ENCODE measurements at regions not wholly inside any gene's neighbourhood (a gene's known extent, or its start where the extent isn't known, plus 50 kb on each side); places are given as distances from the start of the nearest gene placed in this dataset.

DNA sequence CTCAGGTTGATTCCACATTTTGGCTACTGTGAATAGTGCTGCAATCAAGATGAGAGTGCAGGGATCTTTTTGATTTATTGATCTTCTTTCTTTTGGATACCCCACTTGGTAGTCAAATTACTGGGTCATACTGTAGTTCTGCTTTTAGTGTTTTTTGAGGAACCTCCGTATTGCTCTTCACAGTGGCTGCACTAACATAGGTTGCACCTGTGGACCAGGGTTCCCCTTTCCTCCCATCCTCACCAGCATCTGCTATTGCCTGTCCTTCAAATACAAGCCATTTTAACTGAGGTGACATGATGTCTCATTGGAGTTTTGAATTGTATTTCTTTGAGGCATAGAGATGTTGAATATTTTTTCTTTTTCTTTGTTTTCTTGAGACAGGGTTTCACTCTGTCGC is 152.5 kb upstream of the TMEM132C start:
- DNase-seq (ENCODE audit: low read depth, low spot score): no peak
- no peak overlapping the region for H3K4me3 ChIP-seq (ENCODE audit: low read depth, low read length)
- TF ChIP-seq, protein P1, sequence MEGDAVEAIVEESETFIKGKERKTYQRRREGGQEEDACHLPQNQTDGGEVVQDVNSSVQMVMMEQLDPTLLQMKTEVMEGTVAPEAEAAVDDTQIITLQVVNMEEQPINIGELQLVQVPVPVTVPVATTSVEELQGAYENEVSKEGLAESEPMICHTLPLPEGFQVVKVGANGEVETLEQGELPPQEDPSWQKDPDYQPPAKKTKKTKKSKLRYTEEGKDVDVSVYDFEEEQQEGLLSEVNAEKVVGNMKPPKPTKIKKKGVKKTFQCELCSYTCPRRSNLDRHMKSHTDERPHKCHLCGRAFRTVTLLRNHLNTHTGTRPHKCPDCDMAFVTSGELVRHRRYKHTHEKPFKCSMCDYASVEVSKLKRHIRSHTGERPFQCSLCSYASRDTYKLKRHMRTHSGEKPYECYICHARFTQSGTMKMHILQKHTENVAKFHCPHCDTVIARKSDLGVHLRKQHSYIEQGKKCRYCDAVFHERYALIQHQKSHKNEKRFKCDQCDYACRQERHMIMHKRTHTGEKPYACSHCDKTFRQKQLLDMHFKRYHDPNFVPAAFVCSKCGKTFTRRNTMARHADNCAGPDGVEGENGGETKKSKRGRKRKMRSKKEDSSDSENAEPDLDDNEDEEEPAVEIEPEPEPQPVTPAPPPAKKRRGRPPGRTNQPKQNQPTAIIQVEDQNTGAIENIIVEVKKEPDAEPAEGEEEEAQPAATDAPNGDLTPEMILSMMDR (IDR thresholded peaks at IDR 0.05; ENCODE audit: insufficient read depth, low read length, missing control alignments): no peak
- CTCF ChIA-PET: no interaction called here
- POLR2A ChIA-PET: no interaction called here

DNA sequence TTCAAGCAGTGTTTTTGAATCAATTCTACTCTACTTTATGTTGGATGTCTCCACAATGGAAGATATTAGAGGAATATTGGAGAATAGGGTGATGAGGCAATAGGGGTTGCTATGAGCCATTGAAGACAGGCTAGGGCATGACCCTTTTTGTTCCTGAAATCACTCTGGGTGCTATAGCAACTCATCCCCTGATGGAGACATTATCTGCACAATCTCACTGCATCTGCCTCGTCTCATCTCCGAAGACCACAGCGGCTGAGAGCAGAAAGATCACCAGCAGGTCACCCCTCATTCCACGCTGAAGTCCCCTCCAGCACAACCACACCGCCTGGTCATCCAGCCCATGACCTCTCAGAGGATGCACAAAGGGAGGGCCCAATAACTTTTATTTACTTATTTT is 150.4 kb upstream of the TMEM132C start:
- ChIA-PET POLR2A (no interaction called here), CTCF (no interaction called here)
- TF ChIP-seq, protein P1 (IDR thresholded peaks at IDR 0.05; ENCODE audit: insufficient read depth, low read length, missing control alignments): no peak
- DNase-seq (ENCODE audit: low read depth, low spot score): no peak
- no peak overlapping the region for H3K4me3 ChIP-seq (ENCODE audit: low read depth, low read length)

DNA sequence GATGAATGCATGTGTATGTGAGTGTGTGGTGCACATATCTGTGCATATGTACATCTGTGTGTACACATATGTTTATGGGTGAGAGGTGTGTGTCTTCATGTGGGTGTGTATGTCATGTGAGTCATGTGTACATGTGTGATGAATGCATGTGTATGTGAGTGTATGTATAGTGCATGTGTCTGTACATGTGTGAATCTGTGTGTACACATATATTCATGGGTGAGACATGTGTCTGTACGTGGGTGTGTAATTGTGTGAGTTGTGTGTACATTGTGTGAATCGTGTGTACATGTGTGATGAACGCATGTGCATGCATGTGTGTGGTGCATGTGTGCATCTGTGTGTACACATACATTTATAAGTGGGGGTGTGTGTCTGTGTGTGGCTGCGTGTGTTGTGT is 146.9 kb upstream of the TMEM132C start:
- POLR2A ChIA-PET: no interaction called here

DNA sequence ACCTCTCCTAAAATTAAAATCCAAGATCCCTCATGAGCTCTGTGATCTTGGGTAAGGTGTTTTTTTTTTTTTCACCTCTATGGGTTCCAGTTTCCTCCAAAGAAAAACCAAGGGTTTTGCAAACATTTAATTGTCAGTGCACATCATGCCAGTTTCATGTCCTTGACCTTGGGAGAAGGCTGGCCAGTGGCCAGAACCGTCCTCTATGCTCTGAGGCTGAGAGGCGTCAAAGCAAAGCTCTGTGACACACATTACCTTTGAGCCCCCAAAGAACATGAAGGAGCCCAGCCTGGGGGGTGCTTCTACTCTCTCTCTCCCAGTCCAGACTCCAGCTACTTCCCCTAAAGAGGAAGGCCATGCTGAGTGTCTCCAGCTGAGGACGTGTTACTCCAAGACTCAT is 145.5 kb upstream of the TMEM132C start:
- no peak overlapping the region for H3K4me3 ChIP-seq (ENCODE audit: low read depth, low read length)
- POLR2A ChIA-PET: no interaction called here
- TF ChIP-seq, protein P1 (IDR thresholded peaks at IDR 0.05; ENCODE audit: insufficient read depth, low read length, missing control alignments): no peak
- CTCF ChIA-PET: no interaction called here
- DNase-seq (ENCODE audit: low read depth, low spot score): no peak

More for the DNA sequence above, 146.9 kb upstream of the TMEM132C start:
- no peak for DNase-seq (ENCODE audit: low read depth, low spot score)
- no peak overlapping the region for H3K4me3 ChIP-seq (ENCODE audit: low read depth, low read length)
- CTCF ChIA-PET: no interaction called here
- TF ChIP-seq, protein P1 (IDR thresholded peaks at IDR 0.05; ENCODE audit: insufficient read depth, low read length, missing control alignments): no peak

DNA sequence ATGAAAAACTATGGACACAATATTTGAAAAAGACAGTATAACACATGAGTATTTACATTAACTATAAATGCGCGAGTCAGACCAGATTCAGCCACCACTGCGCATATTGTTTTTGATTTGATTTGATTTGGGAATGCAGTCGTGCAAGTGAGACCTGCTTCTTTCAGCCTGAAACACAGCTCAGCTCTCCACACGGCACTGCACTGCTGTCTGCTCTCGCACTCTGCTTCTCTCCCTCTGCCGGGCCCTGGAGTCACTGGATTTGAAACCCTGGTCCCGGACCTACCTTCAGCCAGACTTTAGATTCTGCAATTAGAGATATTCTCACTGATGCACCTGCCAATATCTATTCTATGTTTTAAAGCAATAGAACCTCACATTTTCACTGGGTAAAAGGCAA is 143.9 kb upstream of the TMEM132C start:
- H3K4me3 ChIP-seq (ENCODE audit: low read depth, low read length): no peak overlapping the region
- TF ChIP-seq, protein P1 (IDR thresholded peaks at IDR 0.05; ENCODE audit: insufficient read depth, low read length, missing control alignments): no peak
- no peak for DNase-seq (ENCODE audit: low read depth, low spot score)
- CTCF ChIA-PET: no interaction called here
- POLR2A ChIA-PET: no interaction called here

DNA sequence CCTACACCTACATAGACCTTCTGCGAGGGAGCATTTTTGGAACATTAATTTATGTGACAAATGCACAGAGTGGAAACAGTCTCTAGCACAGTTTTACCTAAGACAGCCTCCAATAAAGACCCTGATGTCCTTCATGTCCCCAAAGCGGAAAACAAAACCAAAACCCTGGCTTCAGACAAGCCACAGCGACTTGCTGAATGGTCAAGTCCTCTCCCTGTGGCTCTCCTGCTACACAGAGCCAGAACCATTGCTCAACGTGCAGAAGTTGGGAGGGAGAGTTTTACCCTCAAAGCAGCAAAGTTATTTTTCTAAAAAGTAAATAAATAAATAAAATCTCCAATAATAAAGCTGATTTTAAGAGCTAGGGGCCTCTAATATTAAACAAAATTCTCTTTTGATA is 135.0 kb upstream of the TMEM132C start:
- no peak for DNase-seq (ENCODE audit: low read depth, low spot score)
- no peak overlapping the region for H3K4me3 ChIP-seq (ENCODE audit: low read depth, low read length)
- POLR2A ChIA-PET: no interaction called here
- TF ChIP-seq, protein P1 (IDR thresholded peaks at IDR 0.05; ENCODE audit: insufficient read depth, low read length, missing control alignments): no peak
- CTCF ChIA-PET: no interaction called here
